SKM-1 treated with dmso at 0.1 percent for 144 hours (cell line): ENCODE measurements at regions not wholly inside any gene's neighbourhood (a gene's known extent, or its start where the extent isn't known, plus 50 kb on each side); places are given as distances from the start of the nearest gene placed in this dataset.

Experiments
- DNase-seq: peaks from one replicate; lab custom pipeline; 2025; ENCODE audit not compliant: unreplicated experiment; lab: John Stamatoyannopoulos, UW

GRCh38 chr15:27623149-27623548, 476.0 kb downstream of the OCA2 start:
- DNase-seq, result no peak

GRCh38 chr15:27622371-27622770, 476.7 kb downstream of the OCA2 start:
- no peak for DNase-seq

GRCh38 chr15:27619204-27619603, 479.9 kb downstream of the OCA2 start:
- DNase-seq, result no peak

- no peak for DNase-seq
These were observed 482.1 kb downstream of the OCA2 start for GRCh38 chr15:27617013-27617412.

- no peak for DNase-seq
These were observed 490.9 kb downstream of the OCA2 start for GRCh38 chr15:27608248-27608647.

GRCh38 chr15:27601239-27601960, 497.7 kb downstream of the OCA2 start:
- no peak for DNase-seq

- no peak for DNase-seq
These were observed 500.1 kb downstream of the OCA2 start for GRCh38 chr15:27599034-27599433.

GRCh38 chr15:27598251-27599009, 500.7 kb downstream of the OCA2 start:
- no peak for DNase-seq

- DNase-seq, result no peak
These were observed 503.9 kb downstream of the OCA2 start for GRCh38 chr15:27595211-27595610.

- DNase-seq, result no peak
These were observed 506.9 kb downstream of the OCA2 start for GRCh38 chr15:27592036-27592760.
